ENCODE measurements at regions not wholly inside any gene's neighbourhood (a gene's known extent, or its start where the extent isn't known, plus 50 kb on each side); places are given as distances from the start of the nearest gene placed in this dataset.

GRCh38 chr12:113620437-113620976 lies 148.8 kb upstream of the LHX5 start:
- DNase-seq (ENCODE audit: low spot score) (no peak), FAIRE-seq (no peak)

GRCh38 chr12:113619202-113619601 lies 147.5 kb upstream of the LHX5 start:
- FAIRE-seq, result no peak

GRCh38 chr12:113613414-113613813 lies 141.7 kb upstream of the LHX5 start:
- FAIRE-seq (no peak), DNase-seq (ENCODE audit: low spot score) (no peak)

More at GRCh38 chr12:113619202-113619601, 147.5 kb upstream of the LHX5 start:
- DNase-seq (ENCODE audit: low spot score), result no peak

- FAIRE-seq (no peak), DNase-seq (ENCODE audit: low spot score) (no peak)
These were observed 141.1 kb upstream of the LHX5 start for GRCh38 chr12:113612793-113613192.

GRCh38 chr12:113612076-113612728 lies 140.5 kb upstream of the LHX5 start:
- FAIRE-seq (no peak), DNase-seq (ENCODE audit: low spot score) (no peak)

- FAIRE-seq (no peak), DNase-seq (ENCODE audit: low spot score) (no peak)
These were observed 140.0 kb upstream of the LHX5 start for GRCh38 chr12:113611652-113612051.

- DNase-seq (ENCODE audit: low spot score) (no peak), FAIRE-seq (no peak)
These were observed 139.0 kb upstream of the LHX5 start for GRCh38 chr12:113610698-113611097.

GRCh38 chr12:113609692-113610469 lies 138.2 kb upstream of the LHX5 start:
- DNase-seq (ENCODE audit: low spot score) (no peak), FAIRE-seq (no peak)

- no peak for FAIRE-seq
- no peak for DNase-seq (ENCODE audit: low spot score)
These were observed 133.0 kb upstream of the LHX5 start for GRCh38 chr12:113604666-113605065.

GRCh38 chr12:113601656-113602263 lies 130.1 kb upstream of the LHX5 start:
- DNase-seq (ENCODE audit: low spot score) (no peak), FAIRE-seq (no peak)

GRCh38 chr12:113598815-113599406 lies 127.2 kb upstream of the LHX5 start:
- FAIRE-seq (no peak), DNase-seq (ENCODE audit: low spot score) (no peak)

- FAIRE-seq, result no peak
These were observed 123.3 kb upstream of the LHX5 start for GRCh38 chr12:113594967-113595366.

GRCh38 chr12:113591480-113591974 lies 119.9 kb upstream of the LHX5 start:
- FAIRE-seq, result no peak
- DNase-seq (ENCODE audit: low spot score), result no peak

More at GRCh38 chr12:113594967-113595366, 123.3 kb upstream of the LHX5 start:
- DNase-seq (ENCODE audit: low spot score), result no peak

- DNase-seq (ENCODE audit: low spot score), result no peak
- FAIRE-seq, result no peak
These were observed 117.8 kb upstream of the LHX5 start for GRCh38 chr12:113589437-113589836.

- FAIRE-seq (no peak), DNase-seq (ENCODE audit: low spot score) (no peak)
These were observed 116.0 kb upstream of the LHX5 start for GRCh38 chr12:113587720-113588119.

- no peak for FAIRE-seq
These were observed 114.8 kb upstream of the LHX5 start for GRCh38 chr12:113586461-113586860.

GRCh38 chr12:113582521-113583218 lies 111.0 kb upstream of the LHX5 start:
- no peak for FAIRE-seq
- peak; percentile 48 for DNase-seq (ENCODE audit: low spot score)

More at GRCh38 chr12:113586461-113586860, 114.8 kb upstream of the LHX5 start:
- DNase-seq (ENCODE audit: low spot score), result no peak

GRCh38 chr12:113581342-113581741 lies 109.7 kb upstream of the LHX5 start:
- DNase-seq (ENCODE audit: low spot score) (no peak), FAIRE-seq (no peak)

GRCh38 chr12:113580437-113580836 lies 108.8 kb upstream of the LHX5 start:
- no peak for DNase-seq (ENCODE audit: low spot score)
- FAIRE-seq, result no peak

- FAIRE-seq, result no peak
- DNase-seq (ENCODE audit: low spot score), result no peak
These were observed 105.9 kb upstream of the LHX5 start for GRCh38 chr12:113577464-113578129.

Data from RCC 7860 (cell line).